Neutrophil (primary cell): ENCODE measurements at regions not wholly inside any gene's neighbourhood (a gene's known extent, or its start where the extent isn't known, plus 50 kb on each side); places are given as distances from the start of the nearest gene placed in this dataset.
A peak's percentile ranks its signal among the peaks of the same experiment; 100 is the strongest.

Experiments
- H3K27ac ChIP-seq: fragments of 200-600 bp; sonication (generic); 2 replicates; pipeline ENCODE4 v1.5.1; 2016; ENCODE audit warnings: mild to moderate bottlenecking, moderate library complexity
- H3K27me3 ChIP-seq: fragments of 200-600 bp; sonication (generic); 2 replicates; pipeline ENCODE4 v1.6.0; 2016; ENCODE audit warnings: mild to moderate bottlenecking
- H3K36me3 ChIP-seq: fragments of 200-600 bp; sonication (generic); 2 replicates; pipeline ENCODE4 v1.5.1; 2017
- H3K4me1 ChIP-seq, 2 experiments: fragments of 200-600 bp in 1 of 2; sonication (generic) in 1 of 2; 1 replicate in 1 of 2; 2 replicates in 1 of 2; pipeline versions ENCODE4 v1.5.1 to v1.6.1; 2013 to 2016; ENCODE audit warnings: low read depth in 1 of 2, low read length in 1 of 2, mild to moderate bottlenecking in 1 of 2, moderate library complexity in 1 of 2; ENCODE audit not compliant: control insufficient read depth in 1 of 2, insufficient read depth in 1 of 2
- H3K4me3 ChIP-seq, 2 experiments: fragments of 200-600 bp in 1 of 2; sonication (generic) in 1 of 2; 1 replicate in 1 of 2; 2 replicates in 1 of 2; pipeline ENCODE4 v1.5.1; 2013 to 2016; ENCODE audit warnings: low read depth in 1 of 2, low read length in 1 of 2, mild to moderate bottlenecking in 1 of 2, moderate library complexity in 1 of 2
- H3K9me3 ChIP-seq: fragments of 200-600 bp; sonication (generic); 2 replicates; pipeline ENCODE4 v1.5.1; 2016
- CTCF ChIP-seq: fragments of 200-600 bp; sonication (generic); IDR thresholded peaks from 2 replicates; pipeline ENCODE4 v1.5.1; 2016; ENCODE audit warnings: antibody characterized with exemption

GRCh38 chr3:194745422-194746184 lies 59.9 kb downstream of the FAM43A start:
- peak overlapping the region; percentile 21 for H3K27ac ChIP-seq
- no peaks in the 10 kb centered on the region for H3K9me3 ChIP-seq
- no peak for TF ChIP-seq CTCF
- H3K4me3 ChIP-seq: no peak overlapping the region
- H3K4me1 ChIP-seq: peaks cover 19 to 26% of the 10 kb centered on the region in 2 experiments
- H3K36me3 ChIP-seq: no peaks in the 10 kb centered on the region
- no peaks in the 10 kb centered on the region for H3K27me3 ChIP-seq

GRCh38 chr3:194748225-194748624 lies 62.5 kb downstream of the FAM43A start:
- Histone ChIP-seq H3K4me1 (peaks cover 19 to 26% of the 10 kb centered on the region in 2 experiments), H3K9me3 (no peaks in the 10 kb centered on the region), H3K36me3 (no peaks in the 10 kb centered on the region), H3K27me3 (no peaks in the 10 kb centered on the region), H3K4me3 (no peak overlapping the region), H3K27ac (no peak overlapping the region)
- TF ChIP-seq CTCF: no peak

GRCh38 chr3:194749631-194750490 lies 64.2 kb downstream of the FAM43A start:
- Histone ChIP-seq H3K9me3 (no peaks in the 10 kb centered on the region), H3K4me1 (peaks cover 11 to 12% of the 10 kb centered on the region in 2 experiments), H3K27me3 (no peaks in the 10 kb centered on the region), H3K27ac (no peak overlapping the region), H3K36me3 (no peaks in the 10 kb centered on the region), H3K4me3 (no peak overlapping the region)
- no peak for TF ChIP-seq CTCF

- Histone ChIP-seq H3K9me3 (no peaks in the 10 kb centered on the region), H3K27me3 (no peaks in the 10 kb centered on the region), H3K4me1 (peaks cover 5 to 6% of the 10 kb centered on the region in 2 experiments), H3K36me3 (no peaks in the 10 kb centered on the region), H3K4me3 (no peak overlapping the region), H3K27ac (no peak overlapping the region)
- TF ChIP-seq CTCF: no peak
These were observed 64.8 kb downstream of the FAM43A start for GRCh38 chr3:194750491-194750828.

- Histone ChIP-seq H3K27ac (no peak overlapping the region), H3K4me1 (peaks cover 0 to 3% of the 10 kb centered on the region in 2 experiments), H3K4me3 (no peak overlapping the region), H3K27me3 (no peaks in the 10 kb centered on the region), H3K36me3 (no peaks in the 10 kb centered on the region), H3K9me3 (no peaks in the 10 kb centered on the region)
- TF ChIP-seq CTCF: no peak
These were observed 70.2 kb downstream of the FAM43A start for GRCh38 chr3:194755671-194756459.
